ES-I3 (cell line): ENCODE measurements at regions not wholly inside any gene's neighbourhood (a gene's known extent, or its start where the extent isn't known, plus 50 kb on each side); places are given as distances from the start of the nearest gene placed in this dataset.
"Not testable (repeated sequence)": the region's sequence is repeated elsewhere in the genome, so short reads cannot be mapped to it uniquely, and the experiment has no call there.

Source experiments
- H3K36me3 ChIP-seq: 2 replicates; pipeline ENCODE4 v1.6.1; 2013; ENCODE audit warnings: mild to moderate bottlenecking, low read length, control low read depth, moderate library complexity; ENCODE audit not compliant: insufficient read depth
- H3K4me1 ChIP-seq: 2 replicates; pipeline ENCODE4 v1.6.1; 2013; ENCODE audit warnings: mild to moderate bottlenecking, control low read depth, low read length; ENCODE audit not compliant: insufficient read depth
- H3K9ac ChIP-seq: 2 replicates; pipeline ENCODE4 v1.6.1; 2013; ENCODE audit warnings: low read depth, mild to moderate bottlenecking, low read length, moderate library complexity
- H3K9me3 ChIP-seq: 2 replicates; pipeline ENCODE4 v1.6.1; 2013; ENCODE audit warnings: mild to moderate bottlenecking, low read length, moderate library complexity; ENCODE audit not compliant: control insufficient read depth, insufficient read depth

GRCh38 chr21:38905328-38905727, 99.6 kb downstream of the ETS2 start:
- no peaks in the 10 kb centered on the region for H3K36me3 ChIP-seq
- H3K9ac ChIP-seq = no peak overlapping the region
- H3K4me1 ChIP-seq = peaks cover 6% of the 10 kb centered on the region
- H3K9me3 ChIP-seq = no peaks in the 10 kb centered on the region

GRCh38 chr21:38903690-38904139, 98.0 kb downstream of the ETS2 start:
- no peak overlapping the region for H3K9ac ChIP-seq
- no peaks in the 10 kb centered on the region for H3K36me3 ChIP-seq
- no peaks in the 10 kb centered on the region for H3K4me1 ChIP-seq
- no peaks in the 10 kb centered on the region for H3K9me3 ChIP-seq

DNA sequence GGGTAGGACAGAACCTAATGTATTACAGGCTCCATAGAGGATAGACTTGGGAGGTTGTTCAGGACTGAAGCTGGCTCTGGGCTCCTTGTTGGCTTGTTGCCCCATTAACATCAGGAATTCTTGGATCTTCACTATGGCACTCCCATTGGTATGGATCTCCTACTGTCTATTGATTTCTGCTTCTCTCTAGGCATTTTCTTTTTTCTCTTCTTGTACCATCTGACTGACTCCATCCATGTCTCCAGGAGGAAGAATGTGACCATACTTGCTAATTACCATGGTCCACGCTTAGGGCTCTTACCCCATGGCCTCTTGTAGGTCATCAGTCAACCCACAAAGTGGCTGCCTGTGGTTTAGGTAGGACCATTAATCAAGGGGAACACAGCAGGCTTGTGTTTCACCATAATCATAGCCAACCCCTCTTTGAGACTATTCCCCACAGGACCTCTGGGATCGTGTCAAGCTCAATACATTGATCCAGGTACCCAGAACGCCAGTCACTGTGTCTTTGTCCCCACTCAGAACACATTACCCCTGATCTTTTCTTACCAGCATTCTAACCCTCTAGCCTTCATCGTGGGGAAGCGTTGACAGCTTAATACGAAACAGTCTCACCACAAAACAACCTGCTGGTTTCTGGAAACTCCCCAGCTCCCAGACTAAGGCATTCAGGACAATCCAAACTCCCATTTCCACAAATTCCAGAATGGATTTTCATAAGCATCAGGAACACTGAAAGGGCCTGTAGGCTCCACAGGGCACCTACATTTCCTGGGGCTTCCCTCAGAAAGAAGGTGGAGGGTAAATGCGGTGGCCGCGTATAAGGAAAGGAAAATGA, 97.1 kb downstream of the ETS2 start:
- Histone ChIP-seq H3K9me3 (no peaks in the 10 kb centered on the region), H3K4me1 (no peaks in the 10 kb centered on the region), H3K9ac (no peak overlapping the region), H3K36me3 (no peaks in the 10 kb centered on the region)

GRCh38 chr21:38900499-38900898, 94.8 kb downstream of the ETS2 start:
- Histone ChIP-seq H3K9me3 (no peaks in the 10 kb centered on the region), H3K36me3 (no peaks in the 10 kb centered on the region), H3K9ac (no peak overlapping the region), H3K4me1 (no peaks in the 10 kb centered on the region)

GRCh38 chr21:38899985-38900384, 94.3 kb downstream of the ETS2 start:
- not testable (repeated sequence) for H3K36me3 ChIP-seq

GRCh38 chr21:38899277-38899947, 93.7 kb downstream of the ETS2 start:
- Histone ChIP-seq H3K9ac (no peak overlapping the region), H3K4me1 (no peaks in the 10 kb centered on the region), H3K36me3 (no peaks in the 10 kb centered on the region; the same call in 1 of the 2 replicates), H3K9me3 (no peaks in the 10 kb centered on the region)

More at GRCh38 chr21:38899985-38900384, 94.3 kb downstream of the ETS2 start:
- not testable (repeated sequence) for H3K9ac ChIP-seq, H3K9me3 ChIP-seq, H3K4me1 ChIP-seq

DNA sequence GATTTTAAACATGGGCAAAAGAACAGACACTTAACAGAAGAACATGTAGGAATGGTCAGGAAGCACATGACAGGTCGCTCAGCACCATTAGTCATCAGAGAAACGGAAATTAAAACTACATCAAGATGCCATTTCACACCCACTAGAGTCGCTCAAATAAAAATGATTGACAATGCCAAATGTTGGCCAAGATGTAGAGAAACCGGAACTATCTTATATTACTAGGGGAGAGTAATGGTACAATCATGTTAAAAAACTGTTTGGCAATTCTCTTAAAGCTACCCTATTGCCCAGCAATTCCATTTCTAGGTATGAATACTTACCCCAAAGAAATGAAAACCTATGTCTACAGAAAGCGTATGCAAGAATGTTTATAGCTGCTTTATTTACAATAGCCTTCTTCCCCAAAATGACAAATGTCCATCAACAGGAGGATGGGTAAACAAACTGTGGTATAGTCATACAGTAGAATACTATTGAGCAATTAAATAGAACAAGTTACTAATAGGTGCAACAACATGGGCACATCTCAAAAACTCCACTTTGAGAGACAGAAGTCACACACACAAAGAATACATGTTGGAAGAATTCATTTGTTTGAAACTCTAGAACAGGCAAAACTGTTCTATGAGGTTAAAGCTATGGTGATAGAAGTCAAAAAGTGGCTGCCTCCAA, 92.8 kb downstream of the ETS2 start:
- Histone ChIP-seq H3K36me3 (no peaks in the 10 kb centered on the region; the same call in 1 of the 2 replicates), H3K4me1 (no peaks in the 10 kb centered on the region), H3K9me3 (no peaks in the 10 kb centered on the region)

GRCh38 chr21:38897532-38898421, 92.0 kb downstream of the ETS2 start:
- no peak overlapping the region for H3K9ac ChIP-seq
- no peaks in the 10 kb centered on the region; the same call in 1 of the 2 replicates for H3K9me3 ChIP-seq
- H3K4me1 ChIP-seq = no peaks in the 10 kb centered on the region
- no peaks in the 10 kb centered on the region; the same call in 1 of the 2 replicates for H3K36me3 ChIP-seq

More for the DNA sequence above, 92.8 kb downstream of the ETS2 start:
- no peak overlapping the region for H3K9ac ChIP-seq

GRCh38 chr21:38894899-38895298, 89.2 kb downstream of the ETS2 start:
- Histone ChIP-seq H3K9me3 (peaks cover 3% of the 10 kb centered on the region; the same call in 1 of the 2 replicates), H3K36me3 (no peaks in the 10 kb centered on the region; the same call in 1 of the 2 replicates), H3K4me1 (no peaks in the 10 kb centered on the region), H3K9ac (no peak overlapping the region)

DNA sequence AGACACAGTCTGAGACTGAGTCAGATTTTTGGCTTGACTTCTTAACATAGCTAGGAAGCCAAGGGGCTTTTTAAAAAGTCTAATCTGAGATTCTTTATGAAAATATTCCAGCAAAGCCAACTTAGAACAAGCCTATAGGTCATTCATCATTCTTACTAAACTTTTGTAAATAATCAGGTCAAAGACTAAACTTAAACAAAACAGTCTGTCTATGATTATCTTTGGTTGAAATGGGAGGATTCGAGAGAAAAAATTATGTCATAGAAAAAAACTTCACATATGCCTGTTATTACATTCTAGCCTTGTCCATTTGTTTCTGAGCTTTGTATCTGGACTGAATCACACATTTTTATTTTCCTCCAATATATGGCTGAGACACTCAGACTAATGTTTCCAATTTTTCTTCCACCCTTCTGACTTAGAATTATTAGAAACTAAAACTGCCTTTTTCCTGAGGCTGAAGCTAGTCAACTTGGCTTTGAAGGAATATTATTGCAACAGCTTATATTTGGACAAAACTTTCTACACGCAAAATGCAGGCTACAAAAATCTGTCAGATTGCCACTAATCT, 83.3 kb downstream of the ETS2 start:
- H3K9me3 ChIP-seq = peaks cover 3% of the 10 kb centered on the region; the same call in 1 of the 2 replicates
- no peak overlapping the region for H3K9ac ChIP-seq
- no peaks in the 10 kb centered on the region for H3K36me3 ChIP-seq
- H3K4me1 ChIP-seq = no peaks in the 10 kb centered on the region

DNA sequence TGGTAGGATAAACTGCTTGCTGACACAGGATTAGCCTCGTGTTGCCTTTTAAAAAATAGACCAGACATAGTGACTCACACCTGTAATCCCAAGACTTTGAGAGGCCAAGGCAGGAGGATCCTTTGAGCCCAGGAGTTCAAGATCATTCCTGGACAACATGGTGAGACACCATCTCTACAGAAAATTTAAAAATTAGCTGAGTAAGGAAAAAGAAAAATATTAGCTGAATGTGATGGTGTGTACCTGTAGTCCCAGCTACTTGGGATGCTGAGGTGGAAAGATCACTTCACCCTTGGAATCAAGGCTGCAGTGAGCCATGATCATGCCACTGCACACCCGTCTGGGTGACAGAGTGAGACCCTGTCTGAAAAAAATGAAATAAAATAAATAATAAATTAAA, 82.0 kb downstream of the ETS2 start:
- Histone ChIP-seq H3K4me1 (no peaks in the 10 kb centered on the region), H3K9ac (no peak overlapping the region), H3K9me3 (peaks cover 3% of the 10 kb centered on the region; the same call in 1 of the 2 replicates), H3K36me3 (no peaks in the 10 kb centered on the region)

- H3K36me3 ChIP-seq = no peaks in the 10 kb centered on the region
- no peaks in the 10 kb centered on the region for H3K4me1 ChIP-seq
- no peaks in the 10 kb centered on the region for H3K9me3 ChIP-seq
- no peak overlapping the region for H3K9ac ChIP-seq
These were observed 81.4 kb downstream of the ETS2 start for GRCh38 chr21:38887062-38887686.

DNA sequence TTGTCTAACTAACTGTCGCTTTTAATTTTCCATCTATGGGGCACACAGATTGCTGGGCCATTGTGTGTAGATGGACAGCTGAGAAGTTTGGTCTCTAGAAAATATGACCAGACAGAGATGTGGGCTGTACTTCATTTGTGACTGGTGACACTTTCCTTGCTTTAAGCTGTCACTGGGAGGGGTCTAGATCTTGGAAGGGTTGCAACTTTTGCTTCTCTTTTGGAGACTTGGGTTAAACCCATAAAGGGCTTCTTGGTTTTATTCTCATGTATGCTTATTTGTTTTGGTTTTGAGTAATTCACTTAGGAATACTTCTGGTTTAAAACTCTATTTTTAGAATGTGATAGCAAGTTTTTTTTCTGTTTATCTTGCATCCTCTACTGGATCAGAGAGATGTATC, 80.2 kb downstream of the ETS2 start:
- no peak overlapping the region for H3K9ac ChIP-seq
- H3K9me3 ChIP-seq = peaks cover 3% of the 10 kb centered on the region

More for the DNA sequence above, 80.2 kb downstream of the ETS2 start:
- no peaks in the 10 kb centered on the region for H3K4me1 ChIP-seq
- H3K36me3 ChIP-seq = no peaks in the 10 kb centered on the region
